Neural progenitor cell (in vitro differentiated cells): ENCODE measurements at regions not wholly inside any gene's neighbourhood (a gene's known extent, or its start where the extent isn't known, plus 50 kb on each side); places are given as distances from the start of the nearest gene placed in this dataset.

Experiments
- DNase-seq: peaks from one replicate; pipeline ENCODE4 v3.0.0-alpha.2; 2016; ENCODE audit warnings: low spot score
- H2AFZ ChIP-seq: fragments of 200-600 bp; sonication (generic); replicated peaks from 2 replicates; pipeline ENCODE4 v1.6.1; 2016; ENCODE audit warnings: antibody characterized with exemption
- H3F3A ChIP-seq: fragments of 200-600 bp; sonication (generic); 2 replicates; pipeline ENCODE4 v1.6.1; 2016; ENCODE audit warnings: antibody characterized with exemption, low read depth
- H3K27ac ChIP-seq: fragments of 200-600 bp; sonication (generic); 2 replicates; pipeline ENCODE4 v1.5.1; 2016; ENCODE audit warnings: mild to moderate bottlenecking
- H3K27me3 ChIP-seq: fragments of 200-600 bp; sonication (generic); 2 replicates; pipeline ENCODE4 v1.6.1; 2016; ENCODE audit warnings: mild to moderate bottlenecking, moderate library complexity
- H3K36me3 ChIP-seq: fragments of 200-600 bp; sonication (generic); 2 replicates; pipeline ENCODE4 v1.5.1; 2016
- H3K4me1 ChIP-seq: fragments of 200-600 bp; sonication (generic); 2 replicates; pipeline ENCODE4 v1.6.1; 2016; ENCODE audit warnings: mixed run types
- H3K4me2 ChIP-seq: fragments of 200-600 bp; sonication (generic); 2 replicates; pipeline ENCODE4 v1.6.1; 2016
- H3K4me3 ChIP-seq: fragments of 200-600 bp; sonication (generic); 2 replicates; pipeline ENCODE4 v1.5.1; 2016
- H3K79me2 ChIP-seq: fragments of 200-600 bp; sonication (generic); 2 replicates; pipeline ENCODE4 v1.6.1; 2016; ENCODE audit warnings: low read depth
- H3K9ac ChIP-seq: fragments of 200-600 bp; sonication (generic); 2 replicates; pipeline ENCODE4 v1.6.1; 2016
- H3K9me3 ChIP-seq: fragments of 200-600 bp; sonication (generic); 2 replicates; pipeline ENCODE4 v1.5.1; 2016; ENCODE audit warnings: low read depth
- H4K20me1 ChIP-seq: fragments of 200-600 bp; sonication (generic); 2 replicates; pipeline ENCODE4 v1.6.1; 2016; ENCODE audit warnings: low read depth
- H3K27ac Mint-ChIP-seq: 3 replicates; pipeline ENCODE4 v1.8.0; 2021; ENCODE audit warnings: mixed read lengths
- H3K27me3 Mint-ChIP-seq: 2 replicates; pipeline ENCODE4 v1.8.0; 2022; ENCODE audit warnings: low read depth, mild to moderate bottlenecking, inconsistent platforms, moderate library complexity, mixed read lengths; ENCODE audit not compliant: insufficient read depth
- H3K36me3 Mint-ChIP-seq: 3 replicates; pipeline ENCODE4 v1.8.0; 2021; ENCODE audit warnings: mixed read lengths
- H3K4me1 Mint-ChIP-seq: 3 replicates; pipeline ENCODE4 v1.8.0; 2021; ENCODE audit warnings: mixed read lengths
- H3K4me3 Mint-ChIP-seq: 3 replicates; pipeline ENCODE4 v1.8.0; 2021; ENCODE audit warnings: mild to moderate bottlenecking, moderate library complexity, mixed read lengths
- H3K9me3 Mint-ChIP-seq: 3 replicates; pipeline ENCODE4 v1.8.0; 2020; ENCODE audit warnings: mixed read lengths
- CTCF ChIP-seq: fragments of 200-600 bp; sonication (generic); IDR thresholded peaks from 2 replicates; pipeline ENCODE4 v1.5.1; 2017; ENCODE audit warnings: antibody characterized with exemption, mild to moderate bottlenecking
- EZH2 ChIP-seq: fragments of 200-600 bp; sonication (generic); IDR thresholded peaks from 2 replicates; pipeline ENCODE4 v1.6.1; 2017; ENCODE audit warnings: antibody characterized with exemption, mild to moderate bottlenecking, moderate library complexity
- EZH2phosphoT487 ChIP-seq: fragments of 200-600 bp; sonication (generic); IDR thresholded peaks from 2 replicates; pipeline ENCODE4 v1.6.1; 2017; ENCODE audit warnings: antibody characterized with exemption

GRCh38 chr11:28743061-28743550, 634.9 kb downstream of the METTL15 start:
- no peaks in the 10 kb centered on the region for H3K36me3 Mint-ChIP-seq
- H3K27me3 ChIP-seq: no peaks in the 10 kb centered on the region
- no peaks in the 10 kb centered on the region for H3F3A ChIP-seq
- H3K9me3 ChIP-seq: no peaks in the 10 kb centered on the region
- no peak overlapping the region for H3K4me2 ChIP-seq
- no peaks in the 10 kb centered on the region for H3K36me3 ChIP-seq
- H3K9ac ChIP-seq: no peak overlapping the region
- no peak overlapping the region for H3K27ac Mint-ChIP-seq
- peaks cover 10% of the 10 kb centered on the region for H3K4me1 ChIP-seq
- H3K27ac ChIP-seq: no peak overlapping the region
- no peaks in the 10 kb centered on the region for H3K79me2 ChIP-seq
- no peak overlapping the region for H2AFZ ChIP-seq
- no peak overlapping the region for H3K4me3 ChIP-seq
- H3K27me3 Mint-ChIP-seq: no peaks in the 10 kb centered on the region
- peak; percentile 23 for DNase-seq
- H3K4me3 Mint-ChIP-seq: no peak overlapping the region
- H4K20me1 ChIP-seq: no peaks in the 10 kb centered on the region
- no peak for TF ChIP-seq EZH2
- TF ChIP-seq EZH2phosphoT487: no peak
- TF ChIP-seq CTCF: no peak
- H3K4me1 Mint-ChIP-seq: no peaks in the 10 kb centered on the region
- H3K9me3 Mint-ChIP-seq: no peaks in the 10 kb centered on the region

DNA sequence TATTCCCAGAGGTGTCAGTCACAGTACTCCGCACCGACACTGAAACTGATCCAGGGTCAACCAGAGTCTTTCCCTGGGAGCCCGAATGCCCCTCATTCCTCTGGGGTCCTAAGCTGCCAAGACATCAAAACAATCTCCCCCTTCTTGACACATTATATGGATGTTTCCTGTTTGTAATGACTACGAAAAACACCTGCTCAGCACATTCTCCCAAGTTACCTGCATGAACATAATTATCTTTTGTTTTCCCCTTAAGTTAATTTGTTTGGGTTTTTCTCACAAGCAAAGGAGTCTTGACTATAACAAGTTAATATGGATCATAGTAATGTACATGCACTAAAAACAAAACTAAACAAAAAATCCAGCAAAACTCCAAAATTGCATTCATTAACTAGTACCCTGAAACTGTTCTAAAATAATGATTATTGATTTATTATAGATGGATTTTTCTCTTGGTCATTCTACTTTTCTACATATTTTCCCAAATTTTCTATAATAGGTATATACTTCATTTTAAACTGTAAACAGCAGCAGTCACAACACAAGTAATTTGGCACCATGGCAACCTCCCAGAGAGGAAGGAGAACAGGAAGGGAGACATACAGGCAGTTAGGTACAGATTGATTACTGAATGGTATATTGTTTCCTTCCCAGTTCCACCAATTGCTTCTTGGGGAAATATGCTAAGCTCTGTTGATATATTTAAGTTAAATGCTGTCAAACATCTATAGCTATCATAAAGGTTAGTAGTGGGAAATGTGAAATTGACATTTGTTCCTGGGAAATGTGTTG, 631.5 kb downstream of the METTL15 start:
- Histone ChIP-seq H3K36me3 (no peaks in the 10 kb centered on the region), H3K27ac (no peak overlapping the region), H3K79me2 (no peaks in the 10 kb centered on the region), H4K20me1 (no peaks in the 10 kb centered on the region), H3K9ac (no peak overlapping the region), H2AFZ (no peak overlapping the region), H3F3A (no peaks in the 10 kb centered on the region), H3K4me3 (no peak overlapping the region), H3K4me2 (no peak overlapping the region), H3K9me3 (no peaks in the 10 kb centered on the region), H3K4me1 (peaks cover 10% of the 10 kb centered on the region), H3K27me3 (no peaks in the 10 kb centered on the region)
- no peaks in the 10 kb centered on the region for H3K27me3 Mint-ChIP-seq
- H3K4me1 Mint-ChIP-seq: no peaks in the 10 kb centered on the region
- no peak overlapping the region for H3K4me3 Mint-ChIP-seq
- no peaks in the 10 kb centered on the region for H3K9me3 Mint-ChIP-seq
- TF ChIP-seq EZH2: no peak
- no peak for TF ChIP-seq EZH2phosphoT487
- no peak for TF ChIP-seq CTCF
- H3K36me3 Mint-ChIP-seq: no peaks in the 10 kb centered on the region
- no peak for DNase-seq
- H3K27ac Mint-ChIP-seq: no peak overlapping the region

DNA sequence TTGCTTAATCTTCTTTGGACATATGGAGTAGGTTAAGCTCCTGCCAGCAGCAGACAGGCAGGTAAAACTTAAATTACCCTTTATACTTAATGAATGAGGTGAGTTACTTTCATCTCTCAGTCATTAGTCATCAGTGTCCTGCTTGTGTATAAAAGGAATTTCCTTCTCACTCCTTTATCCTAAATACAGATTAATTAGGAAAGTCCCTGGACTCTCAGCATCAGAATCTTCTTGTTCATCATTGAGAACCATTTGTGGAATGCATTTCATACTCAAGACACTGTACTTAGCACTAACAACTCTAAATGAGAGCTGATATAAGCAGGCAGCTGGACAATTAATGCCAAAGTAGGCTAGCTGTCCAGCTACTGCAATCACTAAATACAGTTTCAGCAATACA, 630.4 kb downstream of the METTL15 start:
- no peak overlapping the region for H3K27ac Mint-ChIP-seq
- Histone ChIP-seq H2AFZ (no peak overlapping the region), H3K9me3 (no peaks in the 10 kb centered on the region), H4K20me1 (no peaks in the 10 kb centered on the region), H3K36me3 (no peaks in the 10 kb centered on the region), H3K9ac (no peak overlapping the region), H3K79me2 (no peaks in the 10 kb centered on the region), H3K27ac (no peak overlapping the region), H3F3A (no peaks in the 10 kb centered on the region), H3K4me1 (peaks cover 10% of the 10 kb centered on the region), H3K27me3 (no peaks in the 10 kb centered on the region), H3K4me3 (no peak overlapping the region), H3K4me2 (no peak overlapping the region)
- no peaks in the 10 kb centered on the region for H3K9me3 Mint-ChIP-seq
- TF ChIP-seq EZH2phosphoT487 (no peak), CTCF (no peak), EZH2 (no peak)
- no peaks in the 10 kb centered on the region for H3K4me1 Mint-ChIP-seq
- H3K27me3 Mint-ChIP-seq: no peaks in the 10 kb centered on the region
- no peaks in the 10 kb centered on the region for H3K36me3 Mint-ChIP-seq
- DNase-seq: no peak
- H3K4me3 Mint-ChIP-seq: no peak overlapping the region
